GM12878 (cell line): ENCODE measurements at regions not wholly inside any gene's neighbourhood (a gene's known extent, or its start where the extent isn't known, plus 50 kb on each side); places are given as distances from the start of the nearest gene placed in this dataset.

Experiments
- ATAC-seq: fragments of 200-7000 bp; cut with Tn5 transposase; 3 replicates; pipeline ENCODE4 v1.9.1; 2020; ENCODE audit warnings: mild to moderate bottlenecking, moderate library complexity
- BruUV-seq: library from RNA; stranded (reverse); fragments of 400-500 nt; replicated peaks from 2 replicates; lab custom pipeline; 2021; lab: Mats Ljungman, UMichigan
- CTCF ChIA-PET: fragments of 300-600 bp; sonication (Branson Sonifier 250); formaldehyde crosslinking; extraction: SDS; loops from one replicate; lab custom pipeline; 2021; ENCODE audit warnings: inconsistent platforms; lab: Yijun Ruan, JAX
- POLR2A ChIA-PET: fragments of 350-600 bp; formaldehyde crosslinking; extraction: SDS; loops from one replicate; lab custom pipeline; 2021; ENCODE audit warnings: inconsistent platforms; lab: Charles Lee
- RAD21 ChIA-PET: fragments of 300-600 bp; sonication (Branson Sonifier 250); formaldehyde crosslinking; loops from one replicate; lab custom pipeline; 2023; ENCODE audit warnings: antibody characterized with exemption; ENCODE audit not compliant: unreplicated experiment; lab: Charles Lee
- SMC1A ChIA-PET: fragments of 300-600 bp; sonication (Branson Sonifier 250); formaldehyde crosslinking; loops from one replicate; lab custom pipeline; 2023; ENCODE audit not compliant: unreplicated experiment, uncharacterized antibody; lab: Charles Lee
- DNase-seq: peaks from one replicate; pipeline ENCODE4 v3.0.0-alpha.2; 2011; ENCODE audit warnings: low read depth, low spot score
- FAIRE-seq: peaks from 3 replicates; lab custom pipeline; 2011; peaks lifted over from hg19 to GRCh38; lab: Jason Lieb, UNC
- H2AFZ ChIP-seq: 2 replicates; pipeline ENCODE4 v1.6.0; 2011; ENCODE audit warnings: low read depth, low read length, control low read depth; ENCODE audit not compliant: control insufficient read depth
- H3K27ac ChIP-seq: 2 replicates; pipeline ENCODE4 v1.5.1; 2011; ENCODE audit warnings: control low read depth; ENCODE audit not compliant: control insufficient read depth, insufficient read depth
- H3K27me3 ChIP-seq, 2 experiments: replicated peaks in 1 of 2; 2 replicates each; pipeline versions ENCODE4 v1.6.0 to v1.6.1; 2011; ENCODE audit warnings: low read length in 1 of 2; ENCODE audit not compliant: control insufficient read depth in 2 of 2, insufficient read depth in 2 of 2
- H3K36me3 ChIP-seq, 2 experiments: 2 replicates each; pipeline ENCODE4 v1.5.1; 2011; ENCODE audit warnings: low read length in 1 of 2; ENCODE audit not compliant: control insufficient read depth in 2 of 2, insufficient read depth in 2 of 2
- H3K4me1 ChIP-seq: 2 replicates; pipeline ENCODE4 v1.6.1; 2011; ENCODE audit warnings: mild to moderate bottlenecking, low read length, moderate library complexity, mixed read lengths; ENCODE audit not compliant: control insufficient read depth, insufficient read depth
- H3K4me2 ChIP-seq: 2 replicates; pipeline ENCODE4 v1.6.0; 2011; ENCODE audit warnings: control low read depth; ENCODE audit not compliant: control insufficient read depth, insufficient read depth
- H3K4me3 ChIP-seq: fragments of 200-600 bp; sonication (generic); 2 replicates; pipeline ENCODE4 v1.5.1; 2016
- H3K79me2 ChIP-seq: 2 replicates; pipeline ENCODE4 v1.6.0; 2011; ENCODE audit warnings: low read length; ENCODE audit not compliant: control insufficient read depth, insufficient read depth
- H3K9ac ChIP-seq: 2 replicates; pipeline ENCODE4 v1.8.0; 2011; ENCODE audit warnings: low read length, control low read depth, mixed read lengths; ENCODE audit not compliant: control insufficient read depth, insufficient read depth
- H3K9me3 ChIP-seq: replicated peaks from 3 replicates; pipeline ENCODE4 v1.5.1; 2011; ENCODE audit warnings: mild to moderate bottlenecking, low read length; ENCODE audit not compliant: control insufficient read depth, insufficient read depth
- H4K20me1 ChIP-seq: 2 replicates; pipeline ENCODE4 v1.6.0; 2011; ENCODE audit not compliant: control insufficient read depth, insufficient read depth
- BMI1 ChIP-seq: fragments of 450-650 bp; IDR thresholded peaks from 2 replicates; pipeline ENCODE4 v1.6.1; 2016; ENCODE audit warnings: mild to moderate bottlenecking, moderate library complexity, borderline replicate concordance
- EZH2 ChIP-seq: IDR thresholded peaks from 2 replicates; pipeline ENCODE4 v1.6.1; 2012; ENCODE audit warnings: low read depth, mild to moderate bottlenecking, control low read depth, inconsistent platforms, low read length, borderline replicate concordance; ENCODE audit not compliant: control insufficient read depth
- IKZF1 ChIP-seq: fragments of 450-650 bp; conservative IDR thresholded peaks from 2 replicates; pipeline ENCODE4 v1.6.1; 2017; ENCODE audit warnings: antibody characterized with exemption, mild to moderate bottlenecking
- IRF3 ChIP-seq: fragments of 450-650 bp; IDR thresholded peaks from 2 replicates; pipeline ENCODE4 v1.6.1; 2014; ENCODE audit warnings: mild to moderate bottlenecking
- IRF5 ChIP-seq: fragments of 450-650 bp; IDR thresholded peaks from 2 replicates; pipeline ENCODE4 v1.6.1; 2017; ENCODE audit warnings: borderline replicate concordance
- JUND ChIP-seq: IDR thresholded peaks from 2 replicates; pipeline ENCODE4 v1.6.1; 2012; ENCODE audit warnings: low read depth, mild to moderate bottlenecking, low read length, improper control_type of control experiment, moderate library complexity
- MAX ChIP-seq: IDR thresholded peaks from 2 replicates; pipeline ENCODE4 v1.6.1; 2012; ENCODE audit warnings: low read depth, low read length, improper control_type of control experiment
- MEF2B ChIP-seq: fragments of 450-650 bp; IDR thresholded peaks from 2 replicates; pipeline ENCODE4 v1.6.1; 2018; ENCODE audit warnings: mild to moderate bottlenecking, moderate library complexity; ENCODE audit not compliant: partially characterized antibody, poor library complexity, severe bottlenecking
- NFYB ChIP-seq: IDR thresholded peaks from 2 replicates; pipeline ENCODE4 v1.6.1; 2011; ENCODE audit warnings: low read depth, mild to moderate bottlenecking, low read length, improper control_type of control experiment, moderate library complexity; ENCODE audit not compliant: insufficient read depth
- NR2C1 ChIP-seq: fragments of 450-650 bp; IDR thresholded peaks from 2 replicates; pipeline ENCODE4 v1.6.1; 2017; ENCODE audit warnings: antibody characterized with exemption, mild to moderate bottlenecking, moderate library complexity
- NRF1 ChIP-seq: conservative IDR thresholded peaks from 2 replicates; pipeline ENCODE4 v1.6.1; 2011; ENCODE audit warnings: mild to moderate bottlenecking, low read depth, low read length, improper control_type of control experiment
- POU2F2 ChIP-seq: IDR thresholded peaks from 3 replicates; pipeline ENCODE4 v1.6.1; 2011; ENCODE audit warnings: low read depth, mild to moderate bottlenecking, low read length, borderline replicate concordance
- SMAD1 ChIP-seq: fragments of 450-650 bp; IDR thresholded peaks from 2 replicates; pipeline ENCODE4 v1.6.1; 2018; ENCODE audit warnings: mild to moderate bottlenecking, low read depth; ENCODE audit not compliant: partially characterized antibody
- SP1 ChIP-seq: IDR thresholded peaks from one replicate; pipeline ENCODE4 v1.6.1; 2011; ENCODE audit warnings: low read depth, low read length
- STAT1 ChIP-seq: fragments of 450-650 bp; conservative IDR thresholded peaks from 2 replicates; pipeline ENCODE4 v1.6.1; 2014; ENCODE audit warnings: antibody characterized with exemption, mild to moderate bottlenecking
- ZBTB4 ChIP-seq: fragments of 450-650 bp; formaldehyde crosslinking; IDR thresholded peaks from 2 replicates; pipeline ENCODE4 v1.4.0; 2022; ENCODE audit warnings: mild to moderate bottlenecking, moderate library complexity
- WGBS: methylation state at CpG from one replicate; pipeline ENCODE4 v1.1.6; 2016; ENCODE audit warnings: low lambda C conversion rate; ENCODE audit not compliant: insufficient replicate concordance, insufficient coverage; ENCODE audit errors: missing lambda C conversion rate; 5-methylcytosine and 5-hydroxymethylcytosine counted together
- in situ Hi-C: fragments of 300-500 bp; cut with MboI; formaldehyde crosslinking; loops from 9 replicates; pipeline ENCODE4 v1.14.3; 2018; ENCODE audit warnings: mixed read lengths
- intact Hi-C: fragments of 100-400 bp; cut with micrococcal nuclease; formaldehyde crosslinking; loops from one replicate; pipeline ENCODE4 v1.14.2; 2022; ENCODE audit not compliant: unreplicated experiment

- no peak overlapping the region for H3K4me3 ChIP-seq
- intact Hi-C loops (no loop called here), in situ Hi-C loops (no loop called here)
- H3K9me3 ChIP-seq, result no peaks in the 10 kb centered on the region
- H3K27me3 ChIP-seq, result peaks cover 0 to 2% of the 10 kb centered on the region in 2 experiments; a peak in 1 of 4 replicates
- H3K27ac ChIP-seq, result no peak overlapping the region
- ChIA-PET POLR2A (no interaction called here), CTCF (no interaction called here), SMC1A (no interaction called here), RAD21 (no interaction called here)
- no peaks in the 10 kb centered on the region for H3K36me3 ChIP-seq
- FAIRE-seq (no peak), ATAC-seq (peak; percentile 58), DNase-seq (no peak)
- TF ChIP-seq STAT1, result no peak
- TF ChIP-seq ZBTB4 (CRISPR knock-in tag), result no peak
- TF ChIP-seq EZH2, result no peak
- TF ChIP-seq MAX, result no peak
- TF ChIP-seq POU2F2, result no peak
- TF ChIP-seq MEF2B, result peak; percentile 19
- no peak for TF ChIP-seq IRF5
- no peak for TF ChIP-seq NFYB
- TF ChIP-seq JUND, result no peak
- no peak for TF ChIP-seq NRF1
- no peak for TF ChIP-seq IRF3
- TF ChIP-seq NR2C1, result no peak
- no peak for TF ChIP-seq SP1
- TF ChIP-seq SMAD1, result no peak
- 0 out of 2 replicates have a peak, but pooled peaks have one; percentile 22 for TF ChIP-seq IKZF1
- TF ChIP-seq BMI1, result no peak
- H4K20me1 ChIP-seq, result no peaks in the 10 kb centered on the region
- H3K9ac ChIP-seq, result no peak overlapping the region
- no peaks in the 10 kb centered on the region for H3K79me2 ChIP-seq
- H3K4me2 ChIP-seq, result no peak overlapping the region
- 29% methylated on average over 4 of the region's 4 CpGs for WGBS
- no TSS peak for BruUV-seq
- H3K4me1 ChIP-seq, result no peaks in the 10 kb centered on the region
- H2AFZ ChIP-seq, result no peak overlapping the region
These were observed 257.5 kb upstream of the KLHL29 start for GRCh38 chr2:23127465-23127864.
